Testis (tissue), 2 donors: ENCODE measurements at regions not wholly inside any gene's neighbourhood (a gene's known extent, or its start where the extent isn't known, plus 50 kb on each side); places are given as distances from the start of the nearest gene placed in this dataset.
"Not testable (repeated sequence)": the region's sequence is repeated elsewhere in the genome, so short reads cannot be mapped to it uniquely, and the experiment has no call there.

Experiments used
- DNase-seq: peaks from one replicate; pipeline ENCODE4 v3.0.0-alpha.2; 2019
- H3K27ac ChIP-seq, 2 donors: fragments of 200-600 bp; sonication (generic); one replicate each; pipeline ENCODE4 v1.5.1; 2019
- H3K27me3 ChIP-seq: fragments of 200-600 bp; sonication (generic); one replicate; pipeline ENCODE4 v1.5.1; 2019
- H3K36me3 ChIP-seq: fragments of 200-600 bp; sonication (generic); one replicate; pipeline ENCODE4 v1.5.1; 2017; ENCODE audit warnings: low read depth; ENCODE audit errors: missing control alignments
- H3K4me1 ChIP-seq: fragments of 200-600 bp; sonication (generic); one replicate; pipeline ENCODE4 v1.5.1; 2019
- H3K4me3 ChIP-seq, 2 donors: fragments of 200-600 bp; sonication (generic); one replicate each; pipeline ENCODE4 v1.5.1; 2017 to 2019
- H3K9me3 ChIP-seq: fragments of 200-600 bp; sonication (generic); one replicate; pipeline ENCODE4 v1.5.1; 2017
- WGBS, 2 donors: methylation state at CpG; one replicate each; pipeline ENCODE4 v1.1.5; 2018; 5-methylcytosine and 5-hydroxymethylcytosine counted together
- intact Hi-C: fragments of 100-400 bp; cut with DNase I; formaldehyde crosslinking; loops from one replicate; pipeline ENCODE4 v1.15.1; 2023; ENCODE audit warnings: low total_unique reads

DNA sequence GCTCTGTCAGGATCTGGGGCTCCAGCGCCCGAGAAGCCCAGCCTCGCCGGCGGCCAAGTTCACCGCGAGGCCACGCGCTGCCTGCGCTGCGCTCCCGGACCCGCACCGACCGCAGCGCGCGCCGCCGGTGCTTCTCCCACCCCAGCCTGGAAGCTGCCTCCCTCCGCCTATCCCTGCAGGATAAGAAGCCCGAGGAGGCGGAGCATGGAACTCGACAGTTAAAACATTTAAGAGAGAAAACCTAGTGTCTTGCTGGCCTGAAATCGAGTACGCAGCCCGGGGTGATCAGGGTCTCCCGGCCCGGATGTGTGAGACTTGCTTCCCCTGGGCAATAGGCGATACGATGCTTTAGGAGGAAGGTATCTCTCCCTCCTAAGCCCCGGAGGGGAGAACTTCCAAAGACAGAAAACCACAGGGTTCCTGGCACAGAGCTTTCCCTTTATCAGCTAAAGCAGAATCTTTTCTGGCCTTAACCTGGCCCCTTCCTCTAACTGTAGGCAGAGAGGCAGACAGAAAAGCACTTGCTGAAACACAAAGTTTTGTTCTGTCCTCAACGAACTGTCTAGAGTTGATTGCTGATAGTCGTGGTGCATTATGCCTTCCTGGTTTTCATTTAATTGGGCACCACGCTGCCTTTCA is 163.5 kb upstream of the PLGLB2 start:
- H3K9me3 ChIP-seq, DNase-seq, H3K27me3 ChIP-seq, H3K4me1 ChIP-seq, H3K27ac ChIP-seq, H3K36me3 ChIP-seq, intact Hi-C loops: not testable (repeated sequence)
- H3K4me3 ChIP-seq = peak overlapping the region in 1 of 2 donors; percentile 23
- WGBS, 2 donors = 0 to 1% methylated on average over 1 to 30 of the region's 35 CpGs

DNA sequence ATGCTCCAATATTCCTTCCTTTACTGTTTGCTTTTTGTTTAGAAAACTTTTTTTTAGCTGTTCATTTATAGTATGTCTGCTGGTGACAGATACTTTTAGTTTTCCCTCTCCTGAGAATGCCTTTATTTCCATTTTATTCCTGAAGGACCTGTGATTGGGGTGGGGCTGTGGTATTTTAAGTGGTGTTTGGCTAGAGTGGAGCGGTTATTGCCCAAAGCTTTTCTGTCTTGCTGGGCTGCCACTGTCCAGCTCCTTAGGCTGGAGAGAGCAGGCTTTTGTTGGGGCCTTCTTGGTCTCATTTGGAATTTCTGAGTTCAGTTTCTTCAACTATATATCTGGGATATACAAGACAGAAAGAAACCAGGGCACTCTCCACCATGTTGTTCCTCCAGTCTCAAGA is 160.0 kb upstream of the PLGLB2 start:
- H3K36me3 ChIP-seq, H3K4me1 ChIP-seq, H3K4me3 ChIP-seq, H3K27ac ChIP-seq, H3K9me3 ChIP-seq, H3K27me3 ChIP-seq, DNase-seq, intact Hi-C loops: not testable (repeated sequence)
- 100% methylated on average over 1 of the region's 1 CpG; no CpG with 5 or more reads in 1 of the 2 donors for WGBS, 2 donors

DNA sequence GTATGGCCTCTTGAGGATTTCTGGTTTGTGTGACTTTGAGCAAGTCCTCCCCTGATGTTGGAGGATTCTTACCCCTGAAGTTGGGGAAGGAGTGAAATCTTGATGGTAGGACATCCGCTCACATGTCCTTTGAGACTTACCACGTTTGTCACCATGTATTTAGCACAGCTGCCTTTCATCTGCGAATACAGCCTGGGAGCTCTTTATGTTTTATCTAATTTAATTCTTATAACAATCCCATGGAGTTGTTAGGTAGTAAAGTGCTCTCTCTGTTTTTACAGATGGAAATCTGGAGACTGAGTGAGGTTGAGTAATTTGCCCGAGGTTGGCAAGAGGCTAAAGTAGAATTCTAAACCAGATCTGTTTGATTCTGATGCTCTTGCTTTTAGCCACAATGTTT is 154.9 kb upstream of the PLGLB2 start:
- 96 to 100% methylated on average over 3 to 4 of the region's 4 CpGs for WGBS, 2 donors
- intact Hi-C loops, H3K4me3 ChIP-seq, H3K4me1 ChIP-seq, H3K36me3 ChIP-seq, H3K27ac ChIP-seq, H3K9me3 ChIP-seq, DNase-seq, H3K27me3 ChIP-seq: not testable (repeated sequence)

DNA sequence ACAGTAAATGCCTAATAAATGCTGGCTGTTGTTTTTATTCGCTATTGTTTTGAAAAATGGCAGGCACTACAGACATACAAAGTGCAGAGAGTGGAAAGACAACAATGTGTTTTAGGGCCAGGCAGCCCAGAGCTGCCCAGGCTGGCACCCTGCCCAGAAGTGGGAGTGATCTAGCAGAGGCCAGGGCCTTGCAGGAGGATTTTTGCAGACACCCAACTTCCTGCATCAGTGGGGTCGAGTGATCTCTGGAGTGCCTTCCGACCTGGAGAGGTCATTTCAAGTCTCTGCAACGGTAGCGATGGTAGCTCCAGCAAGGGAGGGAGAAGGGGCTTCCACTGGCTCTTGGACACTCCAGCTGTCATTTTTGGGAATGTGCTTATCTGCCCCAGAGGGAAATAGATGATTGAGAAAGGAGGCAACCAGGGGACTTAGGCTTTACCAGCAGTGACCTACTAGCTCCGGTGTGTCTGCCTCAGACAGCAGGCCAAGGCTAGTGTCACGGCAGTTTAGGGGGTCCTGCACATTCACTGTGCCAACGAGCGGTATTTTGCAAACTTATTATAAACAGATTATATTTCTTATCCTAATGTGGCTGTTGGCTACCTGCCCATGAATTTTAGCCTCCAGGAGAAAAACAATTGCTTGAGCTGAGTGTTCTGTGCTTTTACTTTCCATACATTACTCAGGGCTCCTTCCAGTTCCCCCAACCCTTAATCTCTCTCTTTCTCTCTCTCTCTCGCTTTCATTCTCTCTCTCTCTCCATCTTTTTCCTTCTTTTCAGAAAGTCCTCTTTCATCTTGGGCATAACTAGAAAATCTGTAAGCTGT is 153.9 kb upstream of the PLGLB2 start:
- H3K4me3 ChIP-seq, intact Hi-C loops, H3K4me1 ChIP-seq, H3K36me3 ChIP-seq, H3K9me3 ChIP-seq, H3K27ac ChIP-seq, H3K27me3 ChIP-seq: not testable (repeated sequence)
- 37 to 53% methylated on average over 4 of the region's 10 CpGs for WGBS, 2 donors
- peak; percentile 76 for DNase-seq

DNA sequence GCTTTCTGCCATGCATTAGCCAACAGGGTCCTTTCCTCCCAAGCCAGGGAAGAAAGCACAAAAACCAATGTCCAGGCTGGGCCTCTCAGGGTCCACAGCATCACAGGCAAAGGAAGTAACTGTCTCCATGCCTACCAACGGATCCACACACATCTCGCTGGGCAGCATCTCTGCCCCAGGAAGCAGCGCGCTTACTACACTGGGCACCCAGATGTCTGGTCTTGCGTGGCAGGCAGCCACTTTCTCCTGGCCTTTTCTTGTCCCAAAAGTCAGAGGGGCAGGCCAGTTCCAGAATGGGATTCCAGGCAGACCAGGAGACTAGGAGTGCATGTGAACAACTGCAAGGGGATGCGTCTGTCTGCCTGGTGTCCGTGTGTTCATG is 153.3 kb upstream of the PLGLB2 start:
- H3K4me1 ChIP-seq, H3K27me3 ChIP-seq, H3K36me3 ChIP-seq, H3K27ac ChIP-seq, H3K4me3 ChIP-seq, H3K9me3 ChIP-seq, intact Hi-C loops, DNase-seq: not testable (repeated sequence)
- WGBS, 2 donors = 72 to 82% methylated on average over 3 to 7 of the region's 7 CpGs

DNA sequence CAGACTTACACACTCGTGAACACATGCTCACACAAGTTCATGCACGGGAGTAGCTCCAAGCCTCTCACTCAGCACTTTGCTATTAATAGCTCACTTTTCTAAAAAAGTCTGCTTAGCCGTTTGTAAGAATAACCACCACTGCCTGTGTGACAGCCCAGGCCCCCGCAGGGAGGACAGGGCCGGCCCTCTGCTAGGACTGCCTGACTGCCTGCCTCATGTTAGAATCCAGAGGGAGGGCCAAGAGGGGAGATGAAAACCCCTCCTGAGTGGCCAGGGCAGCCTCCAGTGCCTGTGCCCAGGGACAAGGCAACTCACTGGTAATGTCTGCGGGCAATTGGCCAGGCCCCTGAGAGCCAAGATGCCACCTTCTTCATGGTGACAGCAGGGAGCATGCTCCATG is 152.9 kb upstream of the PLGLB2 start:
- H3K27me3 ChIP-seq, H3K36me3 ChIP-seq, H3K9me3 ChIP-seq, intact Hi-C loops, H3K4me1 ChIP-seq, H3K4me3 ChIP-seq, DNase-seq, H3K27ac ChIP-seq: not testable (repeated sequence)
- WGBS, 2 donors = 46 to 60% methylated on average over 2 to 6 of the region's 6 CpGs

DNA sequence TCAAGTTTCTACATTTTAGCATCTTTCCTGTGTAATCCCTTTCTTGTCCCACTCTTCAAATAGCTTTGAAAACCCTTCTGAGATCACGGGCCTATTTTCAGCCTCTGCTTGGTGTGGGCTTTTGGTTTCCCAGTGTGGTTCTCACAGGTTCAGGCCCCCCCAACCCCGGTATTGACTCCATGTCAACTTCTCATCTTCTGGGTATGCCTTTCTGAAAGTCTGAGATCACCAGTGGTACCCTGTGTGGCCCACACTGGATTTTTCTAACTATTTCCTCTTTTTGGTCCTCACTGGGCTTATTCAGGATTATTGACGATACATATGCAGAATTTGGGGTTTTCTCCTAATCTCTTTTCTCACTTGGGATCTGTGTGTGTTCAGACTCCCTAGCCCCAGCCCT is 146.9 kb upstream of the PLGLB2 start:
- 100% methylated on average over 1 of the region's 3 CpGs; no CpG with 5 or more reads in 1 of the 2 donors for WGBS, 2 donors
- intact Hi-C loops, H3K9me3 ChIP-seq: not testable (repeated sequence)

DNA sequence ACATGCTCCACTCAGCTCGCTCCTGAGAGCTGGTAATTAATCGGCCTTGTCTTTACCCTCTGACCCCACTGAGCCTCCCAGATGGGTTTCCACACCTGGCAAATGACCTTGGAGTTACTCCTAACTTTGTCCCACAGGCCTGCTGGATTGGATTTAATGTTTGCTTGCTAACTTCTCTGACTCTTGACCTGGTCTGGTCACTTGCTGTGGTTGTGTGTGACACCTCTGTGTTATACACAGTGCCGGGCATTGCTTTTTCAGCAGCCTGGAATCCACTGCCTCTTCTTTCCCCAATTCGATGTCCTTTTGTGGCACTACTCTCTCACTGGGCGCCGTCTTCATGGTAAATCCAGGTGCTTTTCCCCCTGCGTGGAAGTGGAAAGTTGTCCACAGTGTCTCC is 145.8 kb upstream of the PLGLB2 start:
- H3K4me3 ChIP-seq, H3K4me1 ChIP-seq, H3K9me3 ChIP-seq, H3K27ac ChIP-seq, H3K36me3 ChIP-seq, H3K27me3 ChIP-seq, intact Hi-C loops, DNase-seq: not testable (repeated sequence)
- 67% methylated on average over 1 of the region's 7 CpGs; no CpG with 5 or more reads in 1 of the 2 donors for WGBS, 2 donors

More for the DNA sequence above, 146.9 kb upstream of the PLGLB2 start:
- not testable (repeated sequence) for H3K36me3 ChIP-seq, H3K4me1 ChIP-seq, DNase-seq, H3K4me3 ChIP-seq, H3K27ac ChIP-seq, H3K27me3 ChIP-seq

DNA sequence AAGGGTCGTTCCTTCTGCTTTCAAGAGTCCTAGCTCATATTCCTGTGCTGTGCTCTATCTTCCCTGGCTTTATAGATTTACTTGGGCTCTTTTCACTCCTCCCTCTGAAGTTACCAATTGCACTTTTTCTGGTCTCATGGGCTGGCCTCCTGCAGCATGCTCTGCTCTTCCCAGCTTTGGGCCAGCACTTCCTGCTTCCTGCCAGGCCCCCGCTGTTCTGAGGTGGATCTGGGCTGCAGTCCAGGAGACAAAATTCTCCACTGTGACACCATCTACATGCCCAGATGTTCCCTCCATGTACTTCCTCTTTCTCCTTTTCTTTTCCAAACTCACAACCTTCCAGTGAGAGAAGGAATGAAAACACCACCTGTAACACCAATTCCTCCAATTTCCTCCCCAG is 145.2 kb upstream of the PLGLB2 start:
- H3K4me3 ChIP-seq, H3K36me3 ChIP-seq, H3K27me3 ChIP-seq, H3K27ac ChIP-seq, intact Hi-C loops, H3K9me3 ChIP-seq, DNase-seq, H3K4me1 ChIP-seq: not testable (repeated sequence)
- no CpG with 5 or more reads among the region's 2 CpGs for WGBS, 2 donors

DNA sequence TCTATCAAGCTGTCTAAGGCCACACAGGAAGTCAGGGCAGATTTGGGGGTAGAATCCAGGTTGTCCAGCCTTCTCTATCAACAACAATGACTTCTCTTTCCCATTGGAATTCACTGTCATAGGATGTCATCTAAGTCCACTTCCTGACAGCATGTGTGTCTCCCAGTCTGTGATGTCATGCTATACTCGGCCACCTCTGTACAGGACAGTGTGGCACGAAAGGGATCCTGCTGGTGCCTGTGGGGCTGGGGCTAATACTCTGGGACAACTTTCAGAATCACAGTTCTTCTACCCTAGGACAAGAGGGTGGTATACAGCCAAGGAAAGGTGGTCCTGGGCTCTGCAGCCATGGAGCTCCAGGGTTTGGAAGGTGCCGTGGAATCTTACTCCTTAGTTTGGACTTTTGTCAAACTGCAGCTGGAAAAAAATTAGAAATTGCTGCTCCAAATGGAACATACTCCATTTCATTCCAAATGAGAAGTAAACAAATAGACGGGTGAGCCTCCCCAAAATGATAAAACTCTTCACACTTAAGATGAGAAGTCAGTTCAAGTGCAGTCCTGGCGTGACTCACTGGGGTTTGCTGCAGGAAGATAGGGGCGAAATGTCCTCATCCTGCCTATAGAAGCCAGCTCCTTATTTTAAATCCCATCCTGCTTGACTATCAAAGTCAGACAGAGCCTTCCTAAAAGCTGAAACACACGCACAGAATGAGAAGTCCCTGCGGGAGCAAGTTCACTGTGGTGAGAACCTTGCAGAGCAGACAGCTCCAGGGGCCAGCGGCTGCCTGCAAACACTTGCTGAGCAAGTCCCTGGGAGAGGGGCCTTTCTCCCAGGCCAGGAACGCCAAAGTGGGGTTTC is 144.2 kb upstream of the PLGLB2 start:
- H3K4me3 ChIP-seq, H3K27me3 ChIP-seq, H3K4me1 ChIP-seq, H3K9me3 ChIP-seq, H3K27ac ChIP-seq, H3K36me3 ChIP-seq, intact Hi-C loops: not testable (repeated sequence)
- WGBS, 2 donors = 26% methylated on average over 3 of the region's 10 CpGs; no CpG with 5 or more reads in 1 of the 2 donors
- DNase-seq = peak; percentile 14

DNA sequence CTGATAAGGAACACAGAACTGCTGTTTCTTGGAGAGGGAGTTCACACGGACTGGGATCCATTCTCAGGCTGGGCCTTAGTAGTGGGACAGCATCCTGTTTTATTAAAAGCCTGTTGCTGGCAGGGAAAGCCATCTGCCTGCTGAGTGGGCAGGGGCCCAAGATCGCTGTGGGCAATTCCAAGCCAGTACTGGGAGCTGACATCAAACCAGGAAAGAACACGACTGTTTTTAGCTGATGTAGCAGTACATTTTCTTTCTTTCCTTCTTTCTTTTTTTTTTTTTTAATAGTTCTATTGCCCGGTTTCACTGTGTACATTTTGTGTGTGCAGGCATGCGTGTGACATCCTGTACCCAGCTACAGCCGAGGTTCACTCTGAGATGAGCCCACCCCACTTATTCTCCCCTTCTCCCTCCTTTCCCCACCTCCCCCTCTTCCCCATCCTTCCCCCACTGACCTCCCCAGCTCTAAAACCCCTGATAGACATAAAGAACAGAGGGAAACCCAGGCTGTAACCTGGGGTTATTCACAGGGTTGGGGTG is 143.5 kb upstream of the PLGLB2 start:
- peak; percentile 22 for DNase-seq
- H3K9me3 ChIP-seq, H3K4me1 ChIP-seq, H3K36me3 ChIP-seq, H3K4me3 ChIP-seq, H3K27me3 ChIP-seq, H3K27ac ChIP-seq, intact Hi-C loops: not testable (repeated sequence)
- no CpG with 5 or more reads among the region's 6 CpGs for WGBS, 2 donors
